Transverse colon (tissue), 4 donors: ENCODE measurements at regions not wholly inside any gene's neighbourhood (a gene's known extent, or its start where the extent isn't known, plus 50 kb on each side); places are given as distances from the start of the nearest gene placed in this dataset.

ENCODE experiments used
- DNase-seq: peaks from one replicate; pipeline ENCODE4 v3.0.0-alpha.2; 2019
- H3K27ac ChIP-seq, 4 donors: fragments of 200-600 bp; sonication (generic); 2 replicates each; pipeline ENCODE4 v1.5.1; 2016 to 2018; ENCODE audit warnings: inconsistent platforms in 4 of 4
- H3K27me3 ChIP-seq: fragments of 200-600 bp; sonication (generic); 2 replicates; pipeline ENCODE4 v1.5.1; 2017; ENCODE audit warnings: inconsistent platforms
- H3K36me3 ChIP-seq, 4 donors: fragments of 200-600 bp; sonication (generic); 2 replicates each; pipeline ENCODE4 v1.5.1; 2017 to 2019; ENCODE audit warnings: inconsistent platforms in 4 of 4
- H3K4me1 ChIP-seq, 4 donors: fragments of 200-600 bp; sonication (generic); 2 replicates each; pipeline ENCODE4 v1.5.1; 2017 to 2020; ENCODE audit warnings: inconsistent platforms in 4 of 4
- H3K4me3 ChIP-seq, 4 donors: fragments of 200-600 bp; sonication (generic); 1 replicate in 1 of 4; 2 replicates in 3 of 4; pipeline versions ENCODE4 v1.5.1 to v1.6.1; 2017 to 2019; ENCODE audit warnings: inconsistent platforms in 4 of 4
- H3K9me3 ChIP-seq, 2 donors: fragments of 200-600 bp; sonication (generic); 2 replicates each; pipeline ENCODE4 v1.5.1; 2017 to 2019; ENCODE audit warnings: inconsistent platforms in 2 of 2
- CTCF ChIP-seq, 5 experiments: fragments of 200-600 bp in 3 of 5; fragments of 450-650 bp in 2 of 5; sonication (generic) in 3 of 5; IDR thresholded peaks; 1 replicate in 2 of 5; 2 replicates in 3 of 5; pipeline ENCODE4 v1.5.1; 2016 to 2017; ENCODE audit warnings: antibody characterized with exemption in 5 of 5, inconsistent platforms in 3 of 5, mild to moderate bottlenecking in 2 of 5, moderate library complexity in 1 of 5
- EP300 ChIP-seq: sonication (generic); formaldehyde crosslinking; IDR thresholded peaks from one replicate; pipeline ENCODE4 v1.6.1; 2017; ENCODE audit warnings: antibody characterized with exemption, low read depth
- POLR2A ChIP-seq: fragments of 450-650 bp; IDR thresholded peaks from one replicate; pipeline ENCODE4 v1.6.1; 2016; ENCODE audit warnings: antibody characterized with exemption, mild to moderate bottlenecking, moderate library complexity
- POLR2AphosphoS5 ChIP-seq, 3 donors: sonication (generic); formaldehyde crosslinking; IDR thresholded peaks; one replicate each; pipeline ENCODE4 v1.6.1; 2016; ENCODE audit warnings: antibody characterized with exemption in 3 of 3
- WGBS, 2 donors: methylation state at CpG; one replicate each; pipeline ENCODE4 v1.1.5; 2018; ENCODE audit warnings: low coverage in 1 of 2; 5-methylcytosine and 5-hydroxymethylcytosine counted together
- in situ Hi-C, 4 donors: fragments of 200-750 bp; cut with MboI; loops; one replicate each; pipeline versions ENCODE4 v1.15.0 to v1.15.1; 2017; ENCODE audit warnings: low sequenced_read_pairs in 3 of 4, low pct_ligation_motif_present in 1 of 4, low pct_unique_long_range_greater_than_20kb in 1 of 4
- intact Hi-C: fragments of 100-400 bp; cut with DNase I; formaldehyde crosslinking; loops from one replicate; pipeline ENCODE4 v1.15.1; 2023; ENCODE audit warnings: low total_unique reads

- no peak for DNase-seq
- no peaks in the 10 kb centered on the region for H3K27me3 ChIP-seq
- TF ChIP-seq EP300 = no peak
- no peak for TF ChIP-seq CTCF (IDR thresholded peaks at IDR 0.05)
- TF ChIP-seq POLR2A = no peak
- no peak for TF ChIP-seq POLR2AphosphoS5 (IDR thresholded peaks at IDR 0.05)
- intact Hi-C loops = loop anchor here (10.0 kb wide), 1 partner anchor 506 kb away; no protein-coding TSS in a partner anchor
- no peaks in the 10 kb centered on the region for H3K36me3 ChIP-seq
- WGBS, 2 donors = 64 to 67% methylated on average over 2 of the region's 2 CpGs
- no peaks in the 10 kb centered on the region for H3K9me3 ChIP-seq
- in situ Hi-C loops = no loop called here
- no peaks in the 10 kb centered on the region for H3K4me1 ChIP-seq
- H3K27ac ChIP-seq = no peak overlapping the region
- no peak overlapping the region for H3K4me3 ChIP-seq
These were observed 72.6 kb upstream of the SERTM1 start for GRCh38 chr13:36601186-36601585.

GRCh38 chr13:36606060-36606459 lies 67.8 kb upstream of the SERTM1 start:
- 78 to 100% methylated on average over 1 to 2 of the region's 2 CpGs for WGBS, 2 donors
- Histone ChIP-seq H3K9me3 (no peaks in the 10 kb centered on the region), H3K36me3 (no peaks in the 10 kb centered on the region), H3K4me3 (no peak overlapping the region), H3K4me1 (no peaks in the 10 kb centered on the region), H3K27ac (no peak overlapping the region), H3K27me3 (no peaks in the 10 kb centered on the region)
- in situ Hi-C loops (no loop called here), intact Hi-C loops (loop anchor here (10.0 kb wide), 1 partner anchor 511 kb away; no protein-coding TSS in a partner anchor)
- TF ChIP-seq POLR2A (no peak), CTCF (IDR thresholded peaks at IDR 0.05) (no peak), EP300 (no peak), POLR2AphosphoS5 (IDR thresholded peaks at IDR 0.05) (no peak)
- DNase-seq = no peak

GRCh38 chr13:36608474-36608873 lies 65.3 kb upstream of the SERTM1 start:
- H3K4me3 ChIP-seq = no peak overlapping the region
- intact Hi-C loops (loop anchor here (10.0 kb wide), 1 partner anchor 514 kb away; no protein-coding TSS in a partner anchor), in situ Hi-C loops (no loop called here)
- H3K4me1 ChIP-seq = no peaks in the 10 kb centered on the region
- no peaks in the 10 kb centered on the region for H3K27me3 ChIP-seq
- 46 to 54% methylated on average over 4 of the region's 4 CpGs for WGBS, 2 donors
- H3K9me3 ChIP-seq = no peaks in the 10 kb centered on the region
- no peak for TF ChIP-seq POLR2AphosphoS5 (IDR thresholded peaks at IDR 0.05)
- no peak for TF ChIP-seq EP300
- no peak for DNase-seq
- no peaks in the 10 kb centered on the region for H3K36me3 ChIP-seq
- no peak overlapping the region for H3K27ac ChIP-seq

- TF ChIP-seq EP300 = no peak
- no peak for TF ChIP-seq POLR2A
- no peak for TF ChIP-seq CTCF (IDR thresholded peaks at IDR 0.05)
- TF ChIP-seq POLR2AphosphoS5 (IDR thresholded peaks at IDR 0.05) = no peak
- in situ Hi-C loops = no loop called here
These were observed 61.6 kb upstream of the SERTM1 start for GRCh38 chr13:36612230-36612629.

GRCh38 chr13:36616706-36617105 lies 57.1 kb upstream of the SERTM1 start:
- H3K27me3 ChIP-seq = no peaks in the 10 kb centered on the region
- in situ Hi-C loops = no loop called here
- H3K27ac ChIP-seq = no peak overlapping the region
- H3K36me3 ChIP-seq = no peaks in the 10 kb centered on the region
- H3K4me3 ChIP-seq = no peak overlapping the region
- intact Hi-C loops = no loop called here
- 73 to 100% methylated on average over 1 of the region's 1 CpG for WGBS, 2 donors
- H3K9me3 ChIP-seq = no peaks in the 10 kb centered on the region
- H3K4me1 ChIP-seq = no peaks in the 10 kb centered on the region
- DNase-seq = no peak
- no peak for TF ChIP-seq EP300
- no peak for TF ChIP-seq CTCF (IDR thresholded peaks at IDR 0.05)
- TF ChIP-seq POLR2A = no peak
- no peak for TF ChIP-seq POLR2AphosphoS5 (IDR thresholded peaks at IDR 0.05)

More at GRCh38 chr13:36612230-36612629, 61.6 kb upstream of the SERTM1 start:
- Histone ChIP-seq H3K27me3 (no peaks in the 10 kb centered on the region), H3K36me3 (no peaks in the 10 kb centered on the region), H3K4me1 (no peaks in the 10 kb centered on the region), H3K4me3 (no peak overlapping the region), H3K27ac (no peak overlapping the region), H3K9me3 (no peaks in the 10 kb centered on the region)
- WGBS, 2 donors = 51 to 53% methylated on average over 4 of the region's 4 CpGs
- DNase-seq = no peak
- intact Hi-C loops = no loop called here
